Keratinocyte (primary cell): ENCODE measurements at regions not wholly inside any gene's neighbourhood (a gene's known extent, or its start where the extent isn't known, plus 50 kb on each side); places are given as distances from the start of the nearest gene placed in this dataset.

Experiments used
- EZH2 ChIP-seq: IDR thresholded peaks from one replicate; pipeline ENCODE4 v1.6.1; 2012; ENCODE audit warnings: inconsistent platforms, mild to moderate bottlenecking, low read length, moderate library complexity
- TF ChIP-seq, protein P1 (sequence below), 3 experiments: IDR thresholded peaks in 1 of 3; conservative IDR thresholded peaks in 1 of 3; optimal IDR thresholded peaks in 1 of 3; 2 replicates in 2 of 3; 3 replicates in 1 of 3; pipeline versions ENCODE3 to v1.5.1; 2011; ENCODE audit warnings: low read length in 3 of 3, mild to moderate bottlenecking in 3 of 3, moderate library complexity in 2 of 3, control low read depth in 1 of 3, inconsistent platforms in 1 of 3; ENCODE audit not compliant: insufficient read depth in 2 of 3; ENCODE audit errors: extremely low read depth in 1 of 3

DNA sequence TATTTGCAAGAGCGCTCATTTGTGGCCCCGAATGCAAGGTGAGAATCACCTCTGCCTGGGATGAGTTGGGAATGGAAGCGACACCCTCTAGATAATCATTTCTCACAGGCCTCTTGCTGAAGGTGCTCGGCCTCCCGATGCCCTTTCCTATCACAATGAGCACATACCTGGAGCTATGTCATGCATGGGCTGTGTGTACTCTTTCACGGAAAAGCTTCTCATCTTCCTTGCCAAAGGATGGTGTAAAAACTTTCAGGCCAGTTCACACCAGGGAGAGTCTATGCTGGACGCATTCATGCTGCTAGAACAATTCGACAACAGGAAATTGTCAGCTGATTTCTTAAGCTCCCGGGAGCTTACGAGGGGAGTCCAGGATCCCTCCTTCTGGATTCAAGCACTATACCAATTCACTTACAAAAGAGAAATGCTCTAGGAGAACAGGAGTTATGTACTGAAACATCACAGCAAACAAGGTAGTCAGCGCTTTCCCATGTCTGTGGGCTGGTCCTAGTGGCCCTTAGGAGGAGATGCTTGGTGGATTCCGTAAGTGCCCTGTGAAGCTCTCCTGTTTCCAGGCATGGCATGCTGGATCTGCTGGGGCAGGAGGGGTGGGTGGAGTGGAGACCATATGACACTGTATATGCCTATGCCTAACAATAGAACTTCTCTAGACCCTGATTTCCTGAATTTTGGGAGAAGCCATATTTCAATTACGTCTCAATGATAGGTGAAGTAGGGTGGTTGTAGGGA lies 53.1 kb upstream of the B3GAT1 start:
- TF ChIP-seq, protein P1, sequence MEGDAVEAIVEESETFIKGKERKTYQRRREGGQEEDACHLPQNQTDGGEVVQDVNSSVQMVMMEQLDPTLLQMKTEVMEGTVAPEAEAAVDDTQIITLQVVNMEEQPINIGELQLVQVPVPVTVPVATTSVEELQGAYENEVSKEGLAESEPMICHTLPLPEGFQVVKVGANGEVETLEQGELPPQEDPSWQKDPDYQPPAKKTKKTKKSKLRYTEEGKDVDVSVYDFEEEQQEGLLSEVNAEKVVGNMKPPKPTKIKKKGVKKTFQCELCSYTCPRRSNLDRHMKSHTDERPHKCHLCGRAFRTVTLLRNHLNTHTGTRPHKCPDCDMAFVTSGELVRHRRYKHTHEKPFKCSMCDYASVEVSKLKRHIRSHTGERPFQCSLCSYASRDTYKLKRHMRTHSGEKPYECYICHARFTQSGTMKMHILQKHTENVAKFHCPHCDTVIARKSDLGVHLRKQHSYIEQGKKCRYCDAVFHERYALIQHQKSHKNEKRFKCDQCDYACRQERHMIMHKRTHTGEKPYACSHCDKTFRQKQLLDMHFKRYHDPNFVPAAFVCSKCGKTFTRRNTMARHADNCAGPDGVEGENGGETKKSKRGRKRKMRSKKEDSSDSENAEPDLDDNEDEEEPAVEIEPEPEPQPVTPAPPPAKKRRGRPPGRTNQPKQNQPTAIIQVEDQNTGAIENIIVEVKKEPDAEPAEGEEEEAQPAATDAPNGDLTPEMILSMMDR (optimal IDR thresholded peaks at IDR 0.05 in 1 of 3, IDR thresholded peaks at IDR 0.05 in 1 of 3, conservative IDR thresholded peaks at IDR 0.05 in 1 of 3; ENCODE audit: extremely low read depth in 1 of 3, insufficient read depth in 2 of 3, low read length in 3 of 3): no peak
- TF ChIP-seq EZH2: no peak
